ENCODE measurements at regions not wholly inside any gene's neighbourhood (a gene's known extent, or its start where the extent isn't known, plus 50 kb on each side); places are given as distances from the start of the nearest gene placed in this dataset.

DNA sequence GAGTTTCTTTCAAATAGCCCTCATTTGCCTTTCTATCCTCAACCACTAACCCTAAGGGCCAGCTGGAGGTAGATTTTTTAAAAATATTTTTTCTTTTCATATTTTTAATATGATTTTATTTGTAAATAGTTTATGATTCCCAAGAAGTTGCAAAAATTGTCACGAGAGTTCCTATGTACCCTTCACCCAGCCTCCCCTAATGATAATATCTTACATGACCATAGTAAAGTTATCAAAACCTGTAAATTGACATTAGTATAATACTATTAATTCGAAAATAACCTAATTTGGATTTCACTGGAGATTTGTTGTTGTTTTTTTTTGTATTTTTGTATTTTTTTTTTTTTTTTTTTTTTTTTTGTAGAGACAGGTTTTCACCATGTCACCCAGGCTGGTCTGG lies 495.5 kb downstream of the MIAT start:
- no peak for DNase-seq

DNA sequence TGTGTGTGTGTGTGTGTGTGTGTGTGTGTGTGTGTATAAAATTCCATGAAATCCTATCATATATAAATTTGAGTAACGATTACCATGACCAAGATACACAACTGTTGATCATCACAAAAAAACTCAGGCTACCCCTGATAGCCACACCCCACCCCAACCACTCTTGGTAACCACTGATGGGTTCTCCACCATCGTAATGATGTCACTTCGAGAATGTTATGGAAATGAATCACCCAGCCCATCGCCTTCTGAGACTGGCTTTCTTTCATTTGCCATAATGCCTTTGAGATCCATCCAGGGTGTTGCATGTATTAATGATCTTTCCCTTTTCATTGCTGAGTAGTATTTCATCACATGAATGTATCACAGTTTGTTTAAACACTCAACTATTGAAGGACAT lies 496.0 kb downstream of the MIAT start:
- DNase-seq: no peak

DNA sequence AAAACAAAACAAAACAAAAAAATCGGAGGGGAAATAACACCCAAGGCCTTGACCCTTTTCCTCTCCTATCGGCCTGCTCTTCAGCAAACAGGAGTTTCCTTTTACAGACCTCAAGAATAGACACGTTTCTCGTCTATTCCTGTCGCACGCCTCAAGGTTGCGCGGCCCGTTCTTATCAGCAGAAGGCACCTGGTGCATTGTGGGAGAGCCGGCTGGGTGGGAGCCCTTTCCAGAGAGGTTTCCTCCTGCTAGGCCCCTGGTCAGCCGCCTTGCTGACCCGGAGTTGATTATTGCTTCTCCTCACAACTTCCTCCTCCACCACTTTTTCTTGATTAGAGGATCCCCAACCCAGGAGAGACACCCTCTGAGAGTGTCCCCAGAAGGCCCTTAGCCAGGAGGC lies 497.3 kb downstream of the MIAT start:
- no peak for DNase-seq

DNA sequence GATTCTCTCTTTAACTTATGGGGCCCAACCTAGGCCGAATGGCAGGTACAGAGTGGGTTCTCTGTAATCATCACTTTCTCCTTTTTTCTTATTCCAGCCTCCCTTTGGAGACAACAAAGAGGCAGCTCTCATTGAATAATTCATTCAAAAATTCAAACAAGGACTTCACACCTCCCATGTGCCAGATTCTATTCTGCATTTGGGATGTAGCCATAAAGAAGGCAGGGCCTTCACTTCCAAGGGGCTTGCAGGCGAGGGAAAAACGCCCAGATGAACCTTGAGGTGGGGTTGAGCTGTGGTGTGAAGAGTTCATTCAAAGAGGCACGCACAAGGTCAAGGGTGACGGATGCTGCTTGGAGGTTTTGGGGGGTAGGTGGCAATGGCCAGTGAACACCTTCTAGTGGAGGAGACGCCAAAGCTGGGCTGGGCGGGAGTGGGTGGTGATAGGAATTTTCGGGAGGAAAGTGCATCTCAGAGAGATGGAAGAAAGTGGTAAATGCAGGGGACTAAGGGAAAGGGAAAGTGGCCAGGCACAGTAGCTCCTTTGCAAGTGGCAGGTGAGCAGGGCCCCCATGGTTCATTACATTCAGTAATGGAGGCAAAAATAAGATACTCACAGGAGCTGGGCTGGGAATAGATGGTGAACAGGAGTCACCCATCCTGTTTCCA lies 499.6 kb downstream of the MIAT start:
- no peak for DNase-seq

DNA sequence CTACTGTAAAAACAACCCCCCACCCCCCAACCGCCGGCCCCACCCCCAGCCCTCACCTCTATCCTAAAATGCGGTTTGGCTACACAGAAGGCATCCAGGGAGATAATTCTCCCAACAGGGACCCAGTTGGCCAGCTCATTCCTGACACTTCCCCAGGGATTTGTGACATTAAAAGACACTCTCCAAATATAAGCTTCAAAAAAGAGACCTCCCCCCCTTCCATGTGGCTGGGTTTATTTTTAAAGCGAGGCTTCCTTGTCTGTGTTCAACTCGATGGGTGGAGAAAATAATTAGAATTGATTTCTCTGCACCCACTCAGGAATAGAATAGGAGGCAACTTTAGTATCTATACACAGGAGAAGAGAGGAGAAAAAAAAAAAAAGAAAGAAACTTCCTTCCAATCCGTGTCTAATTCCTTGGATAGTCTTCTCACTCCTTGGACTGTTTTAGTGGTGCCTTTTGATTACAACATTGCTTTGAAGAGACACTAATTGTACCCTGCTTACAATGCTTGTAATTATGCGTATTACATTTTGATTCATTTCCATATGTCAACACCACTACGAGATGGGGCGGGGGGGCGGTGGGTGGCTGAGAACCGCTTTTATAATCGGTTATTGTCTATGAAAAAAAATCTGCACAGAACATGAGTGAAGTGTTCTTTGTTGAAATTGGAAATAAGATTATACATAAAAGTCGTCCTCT lies 500.4 kb downstream of the MIAT start:
- no peak for DNase-seq

DNA sequence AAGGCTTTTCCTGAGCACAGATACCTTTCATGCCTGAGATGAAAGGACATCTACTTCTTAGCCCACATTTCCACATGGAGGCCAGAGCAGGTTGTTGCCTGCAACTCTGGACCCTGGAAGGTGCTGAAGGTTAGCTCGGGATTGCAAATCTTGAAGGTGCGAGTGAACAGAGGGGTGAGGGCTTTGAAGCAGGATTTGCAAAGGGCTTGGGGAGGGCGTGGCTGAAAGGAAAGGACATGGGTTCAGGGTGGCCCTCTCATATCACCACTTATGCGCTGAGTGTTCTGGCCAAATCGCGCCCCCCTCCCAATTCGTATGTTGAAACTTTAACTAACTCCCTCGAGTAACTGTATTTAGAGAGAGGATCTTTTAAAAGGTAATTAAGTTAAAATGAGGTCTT lies 501.6 kb downstream of the MIAT start:
- DNase-seq: no peak

DNA sequence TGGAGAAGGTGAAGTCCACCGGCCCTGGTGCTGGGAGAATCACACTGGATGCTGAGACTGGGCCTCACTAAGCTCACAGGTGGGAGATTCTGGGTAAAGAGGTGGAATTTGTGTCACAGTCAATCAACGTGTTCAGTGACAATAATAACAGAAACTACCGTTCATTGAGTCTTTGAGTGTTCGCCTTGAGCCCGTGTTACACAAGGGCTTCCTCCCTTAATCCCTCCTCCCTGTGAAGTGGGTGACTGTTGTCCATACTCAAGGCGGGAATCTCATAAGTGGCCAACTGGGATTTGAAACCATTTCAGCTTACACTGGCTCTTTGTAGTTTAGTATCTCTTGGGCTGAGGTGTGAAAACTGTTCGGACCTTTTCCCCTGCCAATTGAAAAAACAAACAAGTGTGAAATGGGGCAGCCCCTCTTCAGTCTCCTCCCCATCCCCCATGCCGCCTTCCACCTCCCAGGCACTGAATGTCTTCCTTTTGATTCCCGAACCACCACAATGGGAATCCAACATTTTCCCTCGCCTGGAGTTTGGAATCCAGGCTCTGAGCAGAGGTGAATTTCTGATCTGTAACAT lies 502.4 kb downstream of the MIAT start:
- DNase-seq: no peak

DNA sequence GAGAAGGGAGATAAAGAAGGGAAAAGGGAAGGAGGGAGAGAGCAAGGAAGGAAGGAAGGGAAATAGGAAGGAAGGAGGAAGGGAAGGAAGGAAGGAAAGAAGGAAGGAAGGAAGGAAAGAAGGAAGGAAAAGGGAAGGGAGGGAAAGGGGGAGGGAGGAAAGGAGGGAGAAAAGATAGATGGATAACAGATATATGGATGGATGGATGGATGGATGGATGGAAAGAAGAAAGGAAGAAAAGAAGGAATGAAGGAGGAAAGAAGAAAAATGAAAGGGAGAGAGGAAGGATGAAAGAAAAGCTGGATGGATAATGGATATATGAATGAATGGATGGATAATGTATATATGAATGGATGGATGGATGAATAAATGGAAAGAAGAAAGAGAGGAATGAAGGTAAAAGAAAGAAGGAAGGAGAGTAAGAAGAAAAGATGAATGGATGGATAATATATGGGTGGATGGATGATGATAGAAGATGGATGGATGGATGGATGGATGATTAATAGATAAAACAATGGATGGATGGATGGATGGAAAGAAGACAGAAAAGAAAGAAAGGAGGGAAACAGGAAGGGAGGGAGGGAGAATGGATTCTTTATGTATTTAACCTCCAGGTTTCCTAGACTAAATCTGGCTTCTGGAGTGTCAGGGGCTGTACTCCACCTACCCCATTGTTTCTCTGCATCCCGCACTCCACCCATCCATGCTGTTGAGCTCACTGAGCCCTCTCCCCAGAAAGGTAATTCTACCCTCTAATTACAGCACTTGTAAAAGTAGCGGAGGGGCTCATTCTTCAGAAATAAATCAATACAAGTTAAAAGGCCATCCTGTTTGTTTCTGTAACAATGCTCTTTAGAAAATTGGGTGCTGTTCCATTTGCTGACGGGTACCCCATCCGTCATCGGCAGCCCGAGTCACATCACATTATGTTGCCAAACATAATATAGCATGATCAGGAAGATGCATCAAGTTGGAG lies 506.1 kb downstream of the MIAT start:
- DNase-seq: peak; percentile 48

DNA sequence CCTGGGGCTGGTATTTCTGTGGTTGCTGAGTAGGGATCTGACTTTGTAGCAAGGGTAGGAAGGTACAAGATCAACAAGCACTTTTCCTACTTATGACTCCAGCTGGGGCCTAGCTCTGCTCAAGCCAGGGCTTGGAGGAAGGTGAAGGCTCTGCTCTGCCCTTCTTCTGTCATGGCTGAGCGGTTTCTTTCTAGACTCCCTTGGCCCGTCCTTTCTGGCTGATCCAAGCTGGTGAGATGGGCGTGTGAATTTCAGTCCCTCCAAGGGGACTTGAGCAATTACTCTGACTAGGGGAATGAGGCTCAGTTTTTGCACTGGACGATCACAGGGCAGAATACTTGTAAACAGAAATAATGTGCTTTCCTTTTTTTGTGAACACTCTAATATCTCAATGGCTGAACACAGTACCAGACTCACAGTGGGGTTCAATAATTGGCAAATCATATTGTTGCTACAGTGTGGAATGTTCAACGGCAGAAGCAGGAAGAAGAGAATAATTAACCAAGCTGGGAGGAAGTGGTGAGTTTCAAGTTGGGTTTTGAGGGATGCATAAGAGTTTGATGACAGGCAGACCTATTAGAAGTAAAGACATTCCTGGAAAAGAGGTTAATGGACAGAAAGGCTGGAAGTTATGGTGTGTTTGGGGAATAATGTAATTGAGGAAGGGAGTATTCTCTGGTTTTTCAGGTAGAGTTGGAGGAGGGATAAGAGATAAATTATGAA lies 507.6 kb downstream of the MIAT start:
- no peak for DNase-seq

DNA sequence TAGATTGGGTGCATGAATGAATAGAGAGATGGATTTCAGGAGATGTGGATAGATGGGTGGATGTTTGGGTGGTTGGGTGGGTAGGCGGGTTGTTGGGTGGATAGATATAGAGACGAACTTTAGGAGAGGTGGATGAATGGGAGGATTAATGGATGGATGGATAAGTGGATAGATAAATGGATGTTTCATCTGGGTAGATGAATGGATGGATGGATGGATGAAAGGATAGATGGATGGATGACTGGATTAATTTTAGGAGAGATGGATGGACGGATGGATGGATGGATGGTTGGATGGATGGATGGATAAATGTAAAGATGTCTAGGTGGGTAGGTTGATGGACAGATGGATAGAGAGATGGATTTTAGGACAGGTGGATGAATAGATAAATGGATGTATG lies 511.3 kb downstream of the MIAT start:
- DNase-seq: no peak

DNA sequence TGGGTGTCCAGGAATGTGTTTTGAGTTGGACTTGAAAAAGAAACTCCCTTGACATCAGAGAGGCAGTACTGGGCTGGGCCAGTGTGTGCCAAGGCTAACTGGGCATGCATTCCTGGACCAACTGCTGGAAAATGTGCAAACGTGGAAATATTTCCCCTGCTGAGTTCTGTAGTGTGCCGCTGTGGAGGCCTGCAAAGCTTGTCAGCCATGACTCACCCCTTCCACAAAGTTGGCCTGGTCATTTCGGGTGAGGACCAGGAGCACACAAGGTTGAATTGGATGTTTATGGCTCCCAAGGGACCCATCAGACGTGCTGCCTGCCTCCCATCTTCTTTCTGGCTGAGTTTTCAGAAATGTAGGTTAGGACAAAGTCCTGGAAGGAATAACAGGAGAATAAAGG lies 513.1 kb downstream of the MIAT start:
- no peak for DNase-seq

DNA sequence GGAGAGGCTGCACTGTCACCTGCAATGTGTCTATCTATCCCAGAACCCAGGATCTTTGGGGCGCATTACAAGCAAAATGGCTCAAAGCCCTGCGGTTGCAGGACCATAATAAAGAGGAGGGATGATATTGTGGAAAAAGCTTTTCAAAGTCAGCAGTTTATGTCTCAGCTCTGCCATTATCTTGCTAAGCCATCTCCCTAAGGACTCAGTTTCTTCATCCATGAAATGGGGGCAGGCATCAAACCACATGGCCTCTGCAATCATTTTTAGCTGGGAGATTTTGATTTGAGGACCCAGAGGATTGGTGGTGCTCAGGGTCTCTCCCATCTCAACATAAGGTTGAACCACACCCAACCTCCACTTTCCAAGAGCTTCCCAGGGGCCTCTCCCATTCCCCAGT lies 513.8 kb downstream of the MIAT start:
- DNase-seq: no peak

DNA sequence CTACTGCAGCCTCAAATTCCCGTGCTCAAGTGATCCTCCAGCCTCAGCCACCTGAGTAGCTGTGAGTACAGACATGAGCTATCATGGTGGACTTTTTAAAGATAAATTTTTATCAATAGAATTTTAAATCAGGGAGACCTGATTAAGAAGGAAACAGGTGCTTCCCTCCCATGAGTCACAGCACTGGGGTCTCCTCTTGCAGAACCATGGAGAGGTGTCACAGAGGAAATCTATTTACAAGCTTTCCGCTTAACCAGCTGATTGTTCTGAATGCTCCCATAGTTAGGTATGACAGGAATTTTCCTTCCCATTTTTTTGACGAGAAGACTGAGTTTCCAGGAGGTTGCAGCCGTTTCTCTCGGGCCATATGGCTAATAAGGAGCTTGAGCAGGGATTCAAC lies 516.1 kb downstream of the MIAT start:
- DNase-seq: no peak

DNA sequence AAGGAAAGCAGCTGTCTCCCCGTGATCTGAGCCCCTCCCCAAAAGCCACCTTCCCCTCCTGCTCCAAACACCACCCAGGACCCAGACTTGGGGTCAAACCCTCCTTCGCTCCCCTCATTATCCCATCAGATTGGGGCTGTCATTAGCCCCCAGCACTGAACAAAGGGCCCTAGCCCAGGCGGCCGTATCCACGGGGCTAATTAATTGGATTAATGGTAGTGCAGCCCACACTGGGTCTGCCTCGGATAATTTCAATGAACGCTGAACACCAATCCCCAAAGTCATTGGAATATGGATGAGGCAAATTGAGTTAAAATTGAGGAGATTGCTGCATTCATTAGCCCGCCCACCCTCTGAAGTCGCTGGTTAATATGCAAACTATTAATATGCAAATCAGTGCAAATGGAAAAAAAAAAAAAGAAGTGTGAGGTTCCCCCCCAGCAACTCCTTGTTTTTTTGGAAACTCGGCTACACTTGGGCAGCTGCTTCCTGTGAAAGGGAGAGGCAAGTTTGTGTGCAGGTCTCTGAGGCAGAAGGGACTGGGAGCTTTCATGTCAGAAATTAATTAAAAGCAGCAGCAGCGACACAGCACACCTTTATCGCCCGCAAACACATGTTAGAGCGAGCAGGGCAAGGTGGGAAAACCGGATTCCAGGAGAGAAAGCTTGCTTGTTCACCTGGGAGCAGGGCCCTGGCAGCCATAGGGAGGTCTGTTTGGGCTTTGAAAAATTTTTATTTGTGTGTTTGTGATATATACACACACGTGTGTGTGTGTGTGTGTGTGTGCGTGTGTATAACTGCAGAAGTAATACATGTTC lies 517.8 kb downstream of the MIAT start:
- no peak for DNase-seq

DNA sequence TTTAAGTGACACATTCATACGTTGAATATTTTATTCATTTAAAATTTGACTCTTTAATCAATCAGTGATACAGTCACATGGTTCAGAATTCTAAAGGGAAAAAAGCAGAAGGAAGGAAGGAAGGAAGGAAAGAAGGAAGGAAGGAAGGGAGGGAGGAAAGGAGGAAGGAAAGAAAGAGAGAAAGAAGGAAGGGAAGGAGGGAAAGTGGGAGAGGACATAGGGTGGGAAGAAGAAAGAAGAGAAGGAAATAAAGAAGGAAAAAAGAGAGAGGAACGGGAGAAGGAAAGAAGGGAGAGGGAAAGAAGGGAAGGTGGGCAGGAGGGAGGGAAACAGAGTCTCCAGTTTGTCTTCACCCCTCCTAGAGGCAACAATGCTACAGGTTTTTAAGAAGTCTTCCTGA lies 518.6 kb downstream of the MIAT start:
- no peak for DNase-seq

DNA sequence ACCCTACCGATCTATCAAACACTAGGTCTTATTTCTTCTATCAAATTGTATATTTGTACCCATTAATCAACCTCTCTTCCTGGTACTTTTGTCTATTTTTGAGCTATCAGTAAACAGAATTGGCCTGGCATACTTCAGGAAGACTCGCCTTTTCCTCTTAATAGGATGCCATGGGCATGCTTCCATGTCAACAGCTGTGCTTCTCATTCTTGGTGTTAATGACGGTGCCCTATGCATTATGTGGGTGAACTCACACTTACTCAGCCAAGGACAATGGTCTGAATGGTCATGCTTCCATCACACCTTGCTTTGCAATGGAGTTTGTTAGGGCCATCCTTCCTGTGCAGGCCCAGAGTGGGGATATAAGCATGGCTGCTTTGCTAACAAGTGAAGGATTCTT lies 521.8 kb downstream of the MIAT start:
- no peak for DNase-seq

DNA sequence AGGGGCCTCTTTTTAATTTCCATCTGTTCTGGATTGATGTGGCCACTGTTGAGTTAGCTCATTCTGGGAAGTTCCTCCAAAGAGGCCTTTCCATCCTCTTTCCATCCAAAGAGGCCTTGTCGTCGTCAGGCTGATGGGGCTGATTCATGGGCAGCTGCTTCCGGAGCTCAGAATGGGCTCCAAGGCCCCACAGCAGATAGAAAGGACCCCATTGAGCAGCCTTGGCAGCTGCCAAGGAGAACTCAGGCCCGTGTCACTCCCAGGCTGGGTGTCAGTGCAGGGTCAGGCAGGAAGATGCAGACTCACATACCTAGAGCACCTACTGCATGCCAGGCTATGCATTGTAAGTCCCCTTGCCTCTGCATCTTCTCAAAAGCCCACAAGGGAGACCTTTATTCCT lies 524.1 kb downstream of the MIAT start:
- DNase-seq: no peak

DNA sequence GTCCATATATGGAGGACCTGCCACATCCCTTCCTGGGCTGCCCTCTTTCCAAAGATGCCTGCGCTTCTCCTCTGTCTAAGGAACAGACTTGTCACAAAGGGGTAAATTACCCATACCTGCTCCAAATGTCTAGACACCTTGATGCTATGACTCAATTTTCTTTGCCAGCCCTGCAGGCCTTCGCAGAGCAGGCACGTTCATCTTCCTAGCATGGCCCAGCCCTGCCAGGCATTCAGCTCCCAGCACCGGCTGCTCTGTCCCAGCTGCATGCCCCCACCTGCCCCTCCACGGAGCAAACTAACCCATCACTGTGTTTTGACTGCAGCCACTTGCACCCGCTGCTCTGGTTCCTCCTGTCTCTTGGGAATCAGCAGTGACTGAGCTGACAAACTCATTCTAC lies 526.1 kb downstream of the MIAT start:
- DNase-seq: no peak

DNA sequence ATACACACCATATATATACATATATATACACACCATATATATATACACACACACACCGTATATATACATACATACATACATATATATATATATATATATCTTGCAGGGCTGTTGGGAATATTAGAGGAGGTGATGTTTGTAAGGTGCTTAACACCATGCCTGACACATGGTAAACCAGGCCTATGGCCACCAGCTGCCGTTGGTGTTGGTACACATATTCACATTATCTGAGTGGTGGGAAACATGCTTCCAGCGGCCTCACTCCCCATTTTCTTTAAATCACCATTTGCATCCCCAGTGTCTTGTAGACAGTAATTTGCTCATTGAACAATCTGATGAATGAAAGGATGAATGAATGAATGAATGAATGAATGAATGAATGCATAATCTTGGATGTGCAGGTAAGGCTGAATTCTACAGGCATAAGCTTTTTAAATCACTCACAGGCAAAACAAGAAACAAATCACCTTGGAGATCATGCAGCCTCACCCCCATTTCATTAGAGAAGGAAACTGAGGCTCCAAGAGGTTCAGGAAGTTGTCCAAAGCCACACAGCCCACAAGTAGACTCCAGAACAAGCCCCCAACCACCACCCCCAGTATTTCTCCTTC lies 527.8 kb downstream of the MIAT start:
- no peak for DNase-seq

DNA sequence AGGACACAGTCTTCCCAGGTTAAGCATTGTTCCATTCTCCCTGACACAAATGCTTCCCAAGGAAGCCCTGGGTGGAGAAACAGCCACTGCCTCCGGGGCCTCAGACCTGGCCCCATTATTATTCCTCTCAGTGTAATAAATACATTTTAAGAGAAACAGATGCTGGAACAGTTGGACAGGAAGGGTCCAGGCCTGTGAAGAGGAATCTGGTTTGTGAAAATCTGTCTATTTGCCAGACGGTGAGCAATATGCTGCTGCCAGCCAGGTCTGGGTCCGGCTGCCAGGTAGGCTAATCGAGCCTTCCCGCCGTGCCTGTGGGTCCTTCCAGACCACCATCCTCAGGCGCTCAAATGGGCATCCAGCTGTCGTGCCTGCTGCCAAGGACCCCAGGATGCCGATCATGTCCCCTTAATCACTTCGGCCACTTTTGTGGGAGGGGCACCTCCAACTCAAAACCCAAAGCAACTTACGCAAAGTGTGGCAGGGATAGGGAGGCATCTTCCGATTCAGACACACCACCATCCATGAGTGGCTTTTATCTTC lies 528.4 kb downstream of the MIAT start:
- no peak for DNase-seq

DNA sequence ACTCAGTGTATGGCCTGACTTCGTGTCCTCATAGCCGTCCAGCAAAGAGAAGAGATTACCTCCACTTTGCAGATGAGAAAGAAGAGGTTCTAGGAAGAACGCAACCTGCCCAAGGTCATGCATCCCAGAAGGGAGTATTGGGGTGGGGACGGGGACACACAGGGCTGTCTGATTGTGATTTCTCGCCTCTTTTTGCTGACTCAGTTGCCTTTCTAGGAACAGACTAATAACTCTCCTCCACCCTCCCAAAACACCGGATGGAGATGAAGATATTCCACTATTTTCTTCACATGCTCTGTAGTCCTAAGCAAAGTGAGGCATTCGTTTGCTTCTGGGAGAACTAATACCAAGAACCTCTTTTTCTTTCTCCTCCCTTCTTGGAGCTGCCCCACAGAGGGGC lies 529.3 kb downstream of the MIAT start:
- no peak for DNase-seq
